H1 (cell line): ENCODE measurements at regions not wholly inside any gene's neighbourhood (a gene's known extent, or its start where the extent isn't known, plus 50 kb on each side); places are given as distances from the start of the nearest gene placed in this dataset.

Source experiments
- CTCF ChIA-PET: fragments of 300-600 bp; sonication (Branson Sonifier 250); formaldehyde crosslinking; loops from one replicate; lab custom pipeline; 2021; ENCODE audit not compliant: partially characterized antibody; lab: Charles Lee
- POLR2A ChIA-PET: fragments of 300-600 bp; sonication (Branson Sonifier 250); formaldehyde crosslinking; loops from one replicate; lab custom pipeline; 2021; ENCODE audit warnings: inconsistent platforms; ENCODE audit not compliant: partially characterized antibody; lab: Charles Lee
- DNase-seq, 2 experiments: peaks; one replicate each; pipeline versions ENCODE4 v3.0.0 to v3.0.0-alpha.2; 2010 to 2022; ENCODE audit warnings: low spot score in 2 of 2, low read depth in 1 of 2, mixed read lengths in 1 of 2
- FAIRE-seq: peaks from 2 replicates; lab custom pipeline; 2011; peaks lifted over from hg19 to GRCh38; lab: Jason Lieb, UNC
- H2AFZ ChIP-seq: 2 replicates; pipeline ENCODE4 v1.8.1; 2012; ENCODE audit warnings: low read length, inconsistent platforms
- H2AK5ac ChIP-seq: 2 replicates; pipeline ENCODE4 v1.6.1; 2013; ENCODE audit warnings: low read depth, low read length
- H2BK120ac ChIP-seq: replicated peaks from 2 replicates; pipeline ENCODE3; 2013; ENCODE audit warnings: low read depth, low read length, inconsistent platforms
- H2BK12ac ChIP-seq: 2 replicates; pipeline ENCODE4 v1.6.1; 2013; ENCODE audit warnings: low read depth, low read length
- H2BK15ac ChIP-seq: 2 replicates; pipeline ENCODE4 v1.6.1; 2013; ENCODE audit warnings: low read length
- H2BK20ac ChIP-seq: 2 replicates; pipeline ENCODE4 v1.6.1; 2013; ENCODE audit warnings: low read length
- H2BK5ac ChIP-seq: 2 replicates; pipeline ENCODE4 v1.6.1; 2013; ENCODE audit warnings: low read depth, low read length
- H3K14ac ChIP-seq: 2 replicates; pipeline ENCODE4 v1.6.1; 2013; ENCODE audit warnings: inconsistent platforms; ENCODE audit not compliant: insufficient read length
- H3K18ac ChIP-seq: 2 replicates; pipeline ENCODE4 v1.6.1; 2013; ENCODE audit warnings: low read length; ENCODE audit errors: extremely low read depth
- H3K23ac ChIP-seq: 2 replicates; pipeline ENCODE4 v1.6.1; 2013; ENCODE audit warnings: inconsistent platforms; ENCODE audit not compliant: insufficient read length
- H3K23me2 ChIP-seq: 2 replicates; pipeline ENCODE4 v1.6.1; 2013; ENCODE audit warnings: low read depth, low read length
- H3K27ac ChIP-seq: 2 replicates; pipeline ENCODE4 v1.6.1; 2011; ENCODE audit warnings: low read depth, low read length, inconsistent platforms
- H3K27me3 ChIP-seq, 4 experiments: replicated peaks in 1 of 4; 1 replicate in 1 of 4; 2 replicates in 3 of 4; pipeline versions ENCODE4 v1.6.1 to v1.8.1; 2011 to 2013; ENCODE audit warnings: low read length in 3 of 4, mild to moderate bottlenecking in 3 of 4, inconsistent platforms in 2 of 4, mixed read lengths in 2 of 4, moderate library complexity in 1 of 4; ENCODE audit not compliant: control insufficient read depth in 3 of 4, insufficient read depth in 3 of 4; ENCODE audit errors: extremely low read depth in 1 of 4
- H3K36me3 ChIP-seq, 4 experiments: 2 replicates each; pipeline versions ENCODE4 v1.6.1 to v1.8.1; 2011 to 2013; ENCODE audit warnings: mild to moderate bottlenecking in 4 of 4, low read length in 3 of 4, moderate library complexity in 2 of 4, control low read depth in 1 of 4, inconsistent platforms in 1 of 4; ENCODE audit not compliant: insufficient read depth in 4 of 4, control insufficient read depth in 2 of 4
- H3K4ac ChIP-seq: replicated peaks from 2 replicates; pipeline ENCODE3; 2013; ENCODE audit warnings: low read length, low read depth, mixed read lengths, inconsistent platforms; ENCODE audit not compliant: insufficient read length
- H3K4me1 ChIP-seq, 4 experiments: replicated peaks in 1 of 4; 1 replicate in 1 of 4; 2 replicates in 3 of 4; pipeline versions ENCODE4 v1.6.1 to v1.8.1; 2011 to 2013; ENCODE audit warnings: low read length in 3 of 4, inconsistent platforms in 2 of 4, mixed read lengths in 1 of 4; ENCODE audit not compliant: insufficient read depth in 4 of 4, control insufficient read depth in 3 of 4
- H3K4me2 ChIP-seq, 2 experiments: 2 replicates each; pipeline versions ENCODE4 v1.6.1 to v1.8.1; 2011 to 2013; ENCODE audit warnings: low read depth in 2 of 2, low read length in 2 of 2, control low read depth in 1 of 2, inconsistent platforms in 1 of 2, mild to moderate bottlenecking in 1 of 2; ENCODE audit not compliant: insufficient read depth in 1 of 2
- H3K4me3 ChIP-seq, 4 experiments: fragments of 200-600, 300-600 bp in 1 of 4; sonication (generic), shearing (Covaris generic), sonication (Bioruptor Twin) in 1 of 4; 2 replicates each; pipeline versions ENCODE4 v1.5.1 to v1.8.1; 2011 to 2016; ENCODE audit warnings: low read length in 4 of 4, low read depth in 3 of 4, control low read depth in 2 of 4, inconsistent platforms in 2 of 4, mild to moderate bottlenecking in 2 of 4, mixed read lengths in 1 of 4, moderate library complexity in 1 of 4; ENCODE audit not compliant: insufficient read depth in 2 of 4; ENCODE audit errors: extremely low read depth in 1 of 4
- H3K56ac ChIP-seq: replicated peaks from 2 replicates; pipeline ENCODE3; 2013; ENCODE audit warnings: low read depth, mild to moderate bottlenecking, mixed read lengths, low read length, inconsistent platforms; ENCODE audit not compliant: insufficient read length
- H3K79me1 ChIP-seq: 2 replicates; pipeline ENCODE4 v1.6.1; 2013; ENCODE audit warnings: low read depth, low read length, control low read depth
- H3K79me2 ChIP-seq, 2 experiments: 2 replicates each; pipeline versions ENCODE4 v1.6.1 to v1.8.1; 2012 to 2013; ENCODE audit warnings: low read length in 2 of 2, mild to moderate bottlenecking in 2 of 2, inconsistent platforms in 1 of 2; ENCODE audit not compliant: insufficient read depth in 2 of 2, control insufficient read depth in 1 of 2
- H3K9ac ChIP-seq, 4 experiments: replicated peaks in 1 of 4; 1 replicate in 1 of 4; 2 replicates in 3 of 4; pipeline versions ENCODE4 v1.6.1 to v1.8.1; 2011 to 2013; ENCODE audit warnings: low read depth in 3 of 4, low read length in 3 of 4, control low read depth in 2 of 4, mild to moderate bottlenecking in 2 of 4, moderate library complexity in 2 of 4, inconsistent platforms in 1 of 4; ENCODE audit errors: extremely low read depth in 1 of 4
- H3K9me3 ChIP-seq, 2 experiments: 2 replicates each; pipeline versions ENCODE4 v1.6.1 to v1.8.1; 2012 to 2013; ENCODE audit warnings: mild to moderate bottlenecking in 2 of 2, moderate library complexity in 2 of 2, control low read depth in 1 of 2, inconsistent platforms in 1 of 2, low read depth in 1 of 2, low read length in 1 of 2, mixed read lengths in 1 of 2; ENCODE audit not compliant: insufficient read depth in 2 of 2
- H4K20me1 ChIP-seq, 2 experiments: replicated peaks in 1 of 2; 2 replicates each; pipeline versions ENCODE3 to v1.8.1; 2011 to 2013; ENCODE audit warnings: inconsistent platforms in 2 of 2, low read length in 2 of 2, mild to moderate bottlenecking in 1 of 2; ENCODE audit not compliant: insufficient read depth in 2 of 2, control insufficient read depth in 1 of 2
- H4K5ac ChIP-seq: 2 replicates; pipeline ENCODE4 v1.6.1; 2013; ENCODE audit warnings: low read length, low read depth, mixed read lengths, inconsistent platforms; ENCODE audit not compliant: insufficient read length
- H4K8ac ChIP-seq: 2 replicates; pipeline ENCODE4 v1.8.0; 2013; ENCODE audit warnings: mild to moderate bottlenecking, moderate library complexity, low read length, inconsistent platforms; ENCODE audit not compliant: insufficient read depth; ENCODE audit errors: extremely low read depth
- H4K91ac ChIP-seq: replicated peaks from 2 replicates; pipeline ENCODE3; 2013; ENCODE audit warnings: low read length, mixed read lengths, inconsistent platforms; ENCODE audit not compliant: insufficient read length
- CBX5 ChIP-seq: fragments of 300-800, 300-1000 bp; sonication (generic); IDR thresholded peaks from 2 replicates; pipeline ENCODE4 v1.7.1; 2016; ENCODE audit warnings: antibody characterized with exemption, low read length, low read depth
- CTBP2 ChIP-seq: IDR thresholded peaks from 2 replicates; pipeline ENCODE4 v1.7.0; 2011; ENCODE audit warnings: borderline replicate concordance, mild to moderate bottlenecking, moderate library complexity, mixed read lengths, low read length; ENCODE audit not compliant: insufficient read depth, insufficient read length
- CTCF ChIP-seq, 3 experiments: IDR thresholded peaks; 1 replicate in 2 of 3; 2 replicates in 1 of 3; pipeline versions ENCODE4 v1.5.1 to v1.6.1; 2011; ENCODE audit warnings: low read length in 3 of 3, mild to moderate bottlenecking in 3 of 3, inconsistent platforms in 2 of 3, low read depth in 1 of 3, moderate library complexity in 1 of 3; ENCODE audit not compliant: insufficient read depth in 1 of 3; ENCODE audit errors: control extremely low read depth in 1 of 3
- GABPA ChIP-seq: IDR thresholded peaks from 2 replicates; pipeline ENCODE4 v1.6.1; 2011; ENCODE audit warnings: mild to moderate bottlenecking, low read length, moderate library complexity, borderline replicate concordance; ENCODE audit not compliant: insufficient read depth
- JUN ChIP-seq: IDR thresholded peaks from 2 replicates; pipeline ENCODE4 v1.6.1; 2011; ENCODE audit warnings: low read depth, mild to moderate bottlenecking, improper control_type of control experiment, low read length
- JUND ChIP-seq: IDR thresholded peaks from 2 replicates; pipeline ENCODE4 v1.6.1; 2011; ENCODE audit warnings: mild to moderate bottlenecking, improper control_type of control experiment, low read length
- KDM4A ChIP-seq: IDR thresholded peaks from one replicate; pipeline ENCODE4 v1.7.1; 2012; ENCODE audit warnings: low read depth, mild to moderate bottlenecking, moderate library complexity, low read length, inconsistent platforms; ENCODE audit not compliant: severe bottlenecking
- MAFK ChIP-seq: IDR thresholded peaks from 2 replicates; pipeline ENCODE4 v1.6.1; 2012; ENCODE audit warnings: low read depth, mild to moderate bottlenecking, improper control_type of control experiment, low read length
- MAX ChIP-seq: IDR thresholded peaks from 2 replicates; pipeline ENCODE4 v1.6.1; 2012; ENCODE audit warnings: inconsistent platforms
- POLR2AphosphoS5 ChIP-seq: IDR thresholded peaks from 2 replicates; pipeline ENCODE4 v1.6.1; 2011; ENCODE audit warnings: low read depth, low read length
- POU5F1 ChIP-seq: IDR thresholded peaks from 2 replicates; pipeline ENCODE4 v1.6.1; 2011; ENCODE audit warnings: low read depth, mild to moderate bottlenecking, low read length, moderate library complexity
- TEAD4 ChIP-seq: IDR thresholded peaks from 2 replicates; pipeline ENCODE4 v1.6.1; 2012; ENCODE audit warnings: low read depth, low read length, inconsistent platforms, mixed read lengths
- WGBS, 2 experiments: shearing (Covaris generic) in 1 of 2; methylation state at CpG; one replicate each; pipeline versions ENCODE4 v1.1.6 to v1.1.7; 2013 to 2015; ENCODE audit warnings: low lambda C conversion rate in 2 of 2, mixed read lengths in 2 of 2, inconsistent platforms in 1 of 2, low coverage in 1 of 2, missing lambda C conversion rate in 1 of 2; ENCODE audit not compliant: insufficient replicate concordance in 2 of 2, insufficient coverage in 1 of 2, insufficient read length in 1 of 2; ENCODE audit errors: extremely low coverage in 1 of 2, missing lambda C conversion rate in 1 of 2; 5-methylcytosine and 5-hydroxymethylcytosine counted together

DNA sequence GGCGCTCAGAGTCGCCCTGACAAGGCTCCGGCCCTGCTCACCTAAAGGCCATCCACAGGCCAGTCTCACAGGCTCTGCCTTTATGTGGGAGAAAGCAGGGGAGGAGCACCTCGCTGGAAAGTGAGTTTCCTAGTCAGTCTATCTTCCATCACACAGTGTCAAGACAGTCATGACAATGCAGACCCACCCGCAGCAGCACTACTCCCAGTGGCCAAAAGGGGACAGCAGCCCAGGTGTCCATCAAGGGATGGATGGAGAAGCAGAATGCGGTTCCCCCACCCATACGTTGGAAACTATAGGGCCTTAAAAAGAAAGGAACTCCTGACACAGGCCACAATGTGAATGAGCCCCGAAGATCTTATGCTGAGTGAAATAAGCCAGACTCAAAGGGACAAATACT, 226.8 kb downstream of the ENGASE start:
- Histone ChIP-seq H3K36me3 (no peaks in the 10 kb centered on the region), H3K23ac (no peak overlapping the region), H3K4me1 (peaks cover 0 to 3% (median 0%) of the 10 kb centered on the region in 4 experiments; a peak in 1 of 7 replicates), H4K8ac (no peak overlapping the region), H3K27ac (no peak overlapping the region), H2BK120ac (no peak overlapping the region), H2AFZ (no peak overlapping the region), H4K5ac (no peak overlapping the region), H3K4me3 (no peak overlapping the region), H3K79me2 (no peaks in the 10 kb centered on the region), H3K4ac (no peak overlapping the region), H3K79me1 (no peaks in the 10 kb centered on the region), H4K20me1 (no peaks in the 10 kb centered on the region), H3K23me2 (no peaks in the 10 kb centered on the region), H2AK5ac (no peak overlapping the region), H3K14ac (no peak overlapping the region), H2BK20ac (no peak overlapping the region), H2BK5ac (no peak overlapping the region), H2BK12ac (no peak overlapping the region), H3K18ac (no peak overlapping the region), H3K9ac (no peak overlapping the region), H3K9me3 (no peaks in the 10 kb centered on the region), H3K4me2 (no peak overlapping the region), H2BK15ac (no peak overlapping the region), H3K56ac (no peak overlapping the region), H4K91ac (no peak overlapping the region), H3K27me3 (no peaks in the 10 kb centered on the region; a peak in 1 of 7 replicates)
- WGBS, 2 experiments, result 92% methylated on average over 7 of the region's 8 CpGs; no CpG with 5 or more reads in 1 of the 2 experiments
- POLR2A ChIA-PET, result no interaction called here
- CTCF ChIA-PET, result interaction anchor here (0.8 to 2.3 kb wide), 3 partner anchors 22 to 88 kb away, joined by 3 to 5 read pairs (median 4); no protein-coding TSS in a partner anchor
- DNase-seq (no peak), FAIRE-seq (no peak)
- TF ChIP-seq CBX5, result no peak
- TF ChIP-seq TEAD4, result no peak
- TF ChIP-seq MAFK, result no peak
- TF ChIP-seq JUN, result no peak
- TF ChIP-seq GABPA, result no peak
- no peak for TF ChIP-seq KDM4A
- TF ChIP-seq POU5F1, result no peak
- TF ChIP-seq JUND, result no peak
- TF ChIP-seq POLR2AphosphoS5, result no peak
- peak; percentile 27 to 62 (median 60); a peak in 3 of 4 replicates for TF ChIP-seq CTCF (IDR thresholded peaks at IDR 0.05; ENCODE audit: control extremely low read depth in 1 of 3, insufficient read depth in 1 of 3, low read depth in 1 of 3, low read length in 3 of 3)
- no peak for TF ChIP-seq CTBP2
- no peak for TF ChIP-seq MAX
